ENCODE measurements at regions not wholly inside any gene's neighbourhood (a gene's known extent, or its start where the extent isn't known, plus 50 kb on each side); places are given as distances from the start of the nearest gene placed in this dataset.

DNA sequence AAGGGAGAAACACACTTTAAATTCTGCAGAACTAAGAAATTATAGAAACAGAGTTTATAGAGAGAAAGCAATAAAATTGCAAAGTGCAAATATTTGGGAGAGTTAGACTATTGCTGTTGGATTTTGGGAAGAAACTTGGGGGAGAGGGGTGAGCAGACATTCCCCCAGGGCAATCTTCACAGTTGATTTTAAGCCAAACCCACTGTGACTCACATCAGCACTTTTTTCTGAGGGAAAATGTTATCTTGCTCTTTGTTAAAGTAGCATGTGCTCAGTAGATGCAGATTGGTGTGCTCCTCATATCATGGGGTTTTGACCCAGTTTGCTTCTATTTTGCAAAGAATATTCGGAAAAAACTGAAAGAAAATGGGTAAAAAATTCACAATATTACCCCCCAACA lies 367.6 kb downstream of the CDH11 start:
- Histone ChIP-seq H3K4me2 (ENCODE audit: insufficient read depth, insufficient read length, low read length) (no peak overlapping the region), H3K9ac (ENCODE audit: extremely low read depth, insufficient read length, low read length) (no peak overlapping the region), H4K20me1 (ENCODE audit: control insufficient read depth, insufficient read depth, insufficient read length) (no peaks in the 10 kb centered on the region), H2BK5ac (ENCODE audit: insufficient read length, low read length) (no peak overlapping the region), H3K23me2 (ENCODE audit: insufficient read length, low read depth, low read length, poor library complexity, severe bottlenecking) (no peaks in the 10 kb centered on the region), H2BK120ac (ENCODE audit: low read depth, low read length, poor library complexity, severe bottlenecking) (no peak overlapping the region), H3K9me3 (ENCODE audit: control insufficient read depth, low read depth, low read length) (no peaks in the 10 kb centered on the region), H2BK12ac (ENCODE audit: insufficient read length, low read depth, low read length) (no peak overlapping the region), H4K91ac (ENCODE audit: insufficient read length, low read depth, low read length) (no peak overlapping the region), H4K8ac (replicated peaks; ENCODE audit: insufficient read length, low read depth, low read length) (no peak overlapping the region), H3K56ac (ENCODE audit: insufficient read length, low read depth, low read length) (no peak overlapping the region), H2BK15ac (ENCODE audit: low read depth, low read length) (no peak overlapping the region), H3K18ac (ENCODE audit: insufficient read length, low read depth, low read length) (no peak overlapping the region), H3K79me1 (ENCODE audit: insufficient read depth, low read depth, low read length, poor library complexity, severe bottlenecking) (no peaks in the 10 kb centered on the region), H3K14ac (ENCODE audit: insufficient read depth, low read length) (no peak overlapping the region), H2AFZ (ENCODE audit: low read length) (no peak overlapping the region), H3K4ac (ENCODE audit: low read depth, low read length) (no peak overlapping the region), H3K23ac (ENCODE audit: insufficient read length, low read depth, low read length) (no peak overlapping the region), H2BK20ac (ENCODE audit: low read depth, low read length, poor library complexity, severe bottlenecking) (no peak overlapping the region), H3K4me1 (ENCODE audit: insufficient read depth, low read length) (no peaks in the 10 kb centered on the region), H2AK5ac (ENCODE audit: insufficient read length, low read length) (no peak overlapping the region), H3T11ph (ENCODE audit: low read length) (no peak overlapping the region), H4K5ac (ENCODE audit: insufficient read length, low read depth, low read length) (no peak overlapping the region), H3K27me3 (ENCODE audit: insufficient read depth, low read length) (no peaks in the 10 kb centered on the region), H3K79me2 (ENCODE audit: insufficient read depth, low read length) (no peaks in the 10 kb centered on the region), H3K27ac (ENCODE audit: insufficient read length, low read depth, low read length) (no peak overlapping the region)
- WGBS (ENCODE audit: extremely low coverage, insufficient read length, low lambda C conversion rate) = no CpG with 5 or more reads among the region's 1 CpG
- Mint-ChIP-seq H3K4me3 (no peak overlapping the region), H3K36me3 (ENCODE audit: insufficient read depth in 1 of 3, low read depth in 3 of 3) (no peaks in the 10 kb centered on the region), H3K9me3 (no peaks in the 10 kb centered on the region), H3K4me1 (peaks cover 3% of the 10 kb centered on the region in 2 experiments; a peak in 2 of 4 replicates), H3K27me3 (ENCODE audit: low read depth) (no peaks in the 10 kb centered on the region), H3K27ac (no peak overlapping the region)
- DNase-seq = no peak
- TF ChIP-seq, protein P1, sequence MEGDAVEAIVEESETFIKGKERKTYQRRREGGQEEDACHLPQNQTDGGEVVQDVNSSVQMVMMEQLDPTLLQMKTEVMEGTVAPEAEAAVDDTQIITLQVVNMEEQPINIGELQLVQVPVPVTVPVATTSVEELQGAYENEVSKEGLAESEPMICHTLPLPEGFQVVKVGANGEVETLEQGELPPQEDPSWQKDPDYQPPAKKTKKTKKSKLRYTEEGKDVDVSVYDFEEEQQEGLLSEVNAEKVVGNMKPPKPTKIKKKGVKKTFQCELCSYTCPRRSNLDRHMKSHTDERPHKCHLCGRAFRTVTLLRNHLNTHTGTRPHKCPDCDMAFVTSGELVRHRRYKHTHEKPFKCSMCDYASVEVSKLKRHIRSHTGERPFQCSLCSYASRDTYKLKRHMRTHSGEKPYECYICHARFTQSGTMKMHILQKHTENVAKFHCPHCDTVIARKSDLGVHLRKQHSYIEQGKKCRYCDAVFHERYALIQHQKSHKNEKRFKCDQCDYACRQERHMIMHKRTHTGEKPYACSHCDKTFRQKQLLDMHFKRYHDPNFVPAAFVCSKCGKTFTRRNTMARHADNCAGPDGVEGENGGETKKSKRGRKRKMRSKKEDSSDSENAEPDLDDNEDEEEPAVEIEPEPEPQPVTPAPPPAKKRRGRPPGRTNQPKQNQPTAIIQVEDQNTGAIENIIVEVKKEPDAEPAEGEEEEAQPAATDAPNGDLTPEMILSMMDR (conservative IDR thresholded peaks at IDR 0.05) = no peak

Measured in H9 (cell line).